GM12892 (cell line): ENCODE measurements at regions not wholly inside any gene's neighbourhood (a gene's known extent, or its start where the extent isn't known, plus 50 kb on each side); places are given as distances from the start of the nearest gene placed in this dataset.

Experiments used
- POLR2A ChIP-seq: IDR thresholded peaks from 2 replicates; pipeline ENCODE4 v1.6.1; 2011; ENCODE audit warnings: low read depth, low read length, control low read depth
- POLR2AphosphoS5 ChIP-seq: IDR thresholded peaks from 2 replicates; pipeline ENCODE4 v1.6.1; 2011; ENCODE audit warnings: low read depth, low read length, control low read depth
- TAF1 ChIP-seq: IDR thresholded peaks from 2 replicates; pipeline ENCODE4 v1.6.1; 2011; ENCODE audit warnings: low read depth, mild to moderate bottlenecking, control low read depth, low read length, borderline replicate concordance

GRCh38 chr2:65518751-65519150, 86.4 kb upstream of the SPRED2 start:
- TF ChIP-seq POLR2AphosphoS5 (no peak), POLR2A (no peak), TAF1 (no peak)
